Cardiac muscle cell (in vitro differentiated cells and primary cell): ENCODE measurements at regions not wholly inside any gene's neighbourhood (a gene's known extent, or its start where the extent isn't known, plus 50 kb on each side); places are given as distances from the start of the nearest gene placed in this dataset.

Experiments
- DNase-seq, 2 donors: peaks; one replicate each; pipeline versions ENCODE4 v3.0.0 to v3.0.0-alpha.2; 2010 to 2017; ENCODE audit warnings: low read depth in 1 of 2, low spot score in 1 of 2
- H3K27ac ChIP-seq: fragments of 200-600 bp; sonication (generic); 2 replicates; pipeline ENCODE4 v1.5.1; 2016
- H3K27me3 ChIP-seq: fragments of 200-600 bp; sonication (generic); 2 replicates; pipeline ENCODE4 v1.6.0; 2016; ENCODE audit warnings: control low read depth
- H3K36me3 ChIP-seq: fragments of 200-600 bp; sonication (generic); 2 replicates; pipeline ENCODE4 v1.5.1; 2016; ENCODE audit warnings: control low read depth
- H3K4me1 ChIP-seq: fragments of 200-600 bp; sonication (generic); 2 replicates; pipeline ENCODE4 v1.8.1; 2017; ENCODE audit warnings: low read depth, mild to moderate bottlenecking, mixed run types
- H3K4me3 ChIP-seq: fragments of 200-600 bp; sonication (generic); 2 replicates; pipeline ENCODE4 v1.5.1; 2016; ENCODE audit warnings: mild to moderate bottlenecking
- H3K9me3 ChIP-seq: fragments of 200-600 bp; sonication (generic); 2 replicates; pipeline ENCODE4 v1.5.1; 2017; ENCODE audit warnings: low read depth, mild to moderate bottlenecking, control low read depth
- CTCF ChIP-seq: IDR thresholded peaks from 2 replicates; pipeline ENCODE4 v1.5.1; 2012; ENCODE audit warnings: low read depth, mild to moderate bottlenecking, low read length

- DNase-seq, result no peak
- no peaks in the 10 kb centered on the region for H3K36me3 ChIP-seq
- peak overlapping the region; percentile 82 for H3K27ac ChIP-seq
- no peak for TF ChIP-seq CTCF
- H3K4me3 ChIP-seq, result no peak overlapping the region
- H3K4me1 ChIP-seq, result peaks cover 39% of the 10 kb centered on the region
- H3K9me3 ChIP-seq, result no peaks in the 10 kb centered on the region
- H3K27me3 ChIP-seq, result no peaks in the 10 kb centered on the region
Measured at GRCh38 chr12:124485371-124485770, 82.0 kb downstream of the NCOR2 start.

DNA sequence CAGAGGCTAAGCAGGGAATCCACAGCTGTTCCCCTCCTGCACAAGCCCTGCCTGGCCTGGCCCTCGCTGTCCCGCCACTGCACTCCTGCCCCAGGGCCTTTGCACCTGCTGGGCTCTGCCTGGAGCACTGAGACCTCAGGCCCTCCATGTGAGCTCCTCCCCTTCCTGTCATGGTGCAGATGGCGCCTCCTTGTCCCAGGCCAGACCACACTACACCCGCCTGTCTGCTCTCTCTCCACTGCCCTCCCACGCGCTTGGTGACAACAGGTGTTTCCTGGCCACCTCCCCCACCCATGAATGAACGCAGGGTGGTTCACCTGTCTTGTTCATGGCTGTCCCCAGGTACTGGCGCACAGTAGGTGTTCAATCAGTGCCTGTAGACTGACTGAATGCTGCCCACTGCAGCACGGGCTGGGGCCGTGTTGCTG, 82.9 kb downstream of the NCOR2 start:
- Histone ChIP-seq H3K27ac (no peak overlapping the region), H3K36me3 (no peaks in the 10 kb centered on the region), H3K27me3 (no peaks in the 10 kb centered on the region), H3K4me3 (no peak overlapping the region), H3K9me3 (no peaks in the 10 kb centered on the region), H3K4me1 (peaks cover 36% of the 10 kb centered on the region)
- TF ChIP-seq CTCF, result no peak
- DNase-seq, result no peak

DNA sequence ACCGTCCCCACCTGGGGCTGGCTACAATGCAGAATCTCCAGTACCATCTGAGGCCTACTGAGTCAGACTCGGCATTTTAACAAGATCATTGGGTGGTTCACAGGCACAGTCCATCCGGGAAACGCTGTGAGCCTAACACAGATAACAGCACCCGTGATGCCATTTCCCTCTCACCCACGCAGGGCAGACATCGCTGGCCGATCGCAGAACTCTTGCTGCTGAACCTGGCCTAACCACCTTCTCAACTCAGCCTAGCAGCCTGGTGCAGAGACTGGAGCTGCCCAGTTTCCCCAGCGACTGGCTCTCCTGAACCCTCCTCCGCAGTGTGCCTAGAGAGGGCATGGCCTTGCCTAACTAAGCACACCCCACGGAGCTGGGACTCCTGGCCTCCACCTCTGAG, 83.3 kb downstream of the NCOR2 start:
- Histone ChIP-seq H3K4me3 (no peak overlapping the region), H3K27ac (no peak overlapping the region), H3K36me3 (no peaks in the 10 kb centered on the region), H3K4me1 (peaks cover 31% of the 10 kb centered on the region), H3K9me3 (no peaks in the 10 kb centered on the region), H3K27me3 (no peaks in the 10 kb centered on the region)
- TF ChIP-seq CTCF, result no peak
- DNase-seq, result no peak

DNA sequence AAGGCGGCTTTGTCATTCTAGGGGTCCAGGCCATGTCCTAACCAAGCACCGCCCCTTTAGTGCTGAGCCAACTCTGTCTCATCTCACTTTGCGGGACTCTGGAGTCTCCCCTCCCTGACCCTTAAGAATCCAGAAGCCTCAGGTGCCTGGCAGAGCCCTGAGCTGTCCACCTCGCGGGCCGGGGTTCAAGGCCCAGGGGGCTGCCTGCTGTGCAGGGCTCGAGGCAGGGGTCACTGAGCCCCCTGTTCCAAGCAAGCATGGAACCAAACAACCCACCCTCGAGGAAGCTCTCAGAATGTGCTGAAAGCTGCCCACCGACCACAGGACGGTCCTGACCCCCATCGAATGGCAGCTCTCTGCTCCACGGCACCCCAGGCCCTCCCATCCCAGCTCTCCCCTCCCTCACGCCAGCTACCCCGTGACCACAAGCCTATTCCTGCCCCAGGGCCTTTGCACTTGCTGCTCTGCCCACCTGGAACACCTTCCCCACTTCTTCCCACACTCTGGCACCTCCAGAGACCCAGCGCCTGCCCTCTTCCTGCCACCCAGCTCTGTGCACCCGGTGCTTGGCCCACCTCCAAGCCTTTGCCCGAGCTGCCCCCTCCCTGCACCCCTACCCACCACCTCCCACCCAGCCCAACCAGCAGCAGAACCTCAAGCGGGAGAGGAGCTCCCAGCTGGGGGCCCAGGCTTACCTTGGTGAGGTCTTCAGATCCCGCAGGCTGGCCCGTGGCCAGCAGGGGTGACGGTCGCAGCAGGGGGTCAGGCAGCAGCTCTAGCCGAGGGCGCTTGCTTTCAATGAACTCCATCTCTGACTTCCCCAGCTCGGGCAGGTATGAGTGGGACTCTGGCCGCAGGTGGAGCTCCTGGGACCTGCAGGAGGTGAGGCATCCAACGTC, 84.3 kb downstream of the NCOR2 start:
- no peak for DNase-seq
- H3K4me1 ChIP-seq, result peaks cover 23% of the 10 kb centered on the region
- no peaks in the 10 kb centered on the region for H3K36me3 ChIP-seq
- no peak overlapping the region for H3K4me3 ChIP-seq
- no peak for TF ChIP-seq CTCF
- no peaks in the 10 kb centered on the region for H3K9me3 ChIP-seq
- H3K27me3 ChIP-seq, result no peaks in the 10 kb centered on the region
- no peak overlapping the region for H3K27ac ChIP-seq

- TF ChIP-seq CTCF, result no peak
- Histone ChIP-seq H3K27me3 (no peaks in the 10 kb centered on the region), H3K36me3 (no peaks in the 10 kb centered on the region), H3K4me1 (peaks cover 17% of the 10 kb centered on the region), H3K9me3 (no peaks in the 10 kb centered on the region), H3K27ac (no peak overlapping the region), H3K4me3 (no peak overlapping the region)
- DNase-seq, result no peak
Measured at GRCh38 chr12:124482567-124482893, 84.9 kb downstream of the NCOR2 start.
